HG03460 (cell line): ENCODE measurements at regions not wholly inside any gene's neighbourhood (a gene's known extent, or its start where the extent isn't known, plus 50 kb on each side); places are given as distances from the start of the nearest gene placed in this dataset.

ENCODE experiments used
- ATAC-seq: cut with Tn5 transposase; IDR thresholded peaks from one replicate; pipeline ENCODE4 v1.9.1; 2021; ENCODE audit not compliant: unreplicated experiment

DNA sequence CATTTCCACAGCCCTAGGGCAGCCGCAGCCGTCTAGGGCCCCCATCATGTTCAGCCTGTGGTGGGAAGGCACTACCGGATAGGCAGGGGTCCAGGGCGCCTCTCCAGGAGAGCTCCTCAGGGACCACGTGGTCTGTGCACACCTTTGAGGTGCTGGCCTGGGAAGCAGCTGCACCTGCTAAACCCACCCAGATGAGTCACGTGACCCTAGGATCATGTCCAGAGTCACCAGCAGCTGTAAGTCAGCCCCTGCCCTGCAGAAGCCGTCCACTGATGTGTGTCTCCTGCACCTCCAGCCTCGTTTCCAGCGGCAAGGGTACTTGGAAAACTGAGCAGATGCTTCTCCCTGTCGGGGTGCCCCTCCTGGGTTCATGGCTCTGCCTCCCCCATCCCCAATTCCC is 682.6 kb upstream of the SALL3 start:
- ATAC-seq, result no peak

GRCh38 chr18:78303519-78304191 is 676.0 kb upstream of the SALL3 start:
- ATAC-seq, result no peak

- no peak for ATAC-seq
Observed at GRCh38 chr18:78304192-78305164, 675.1 kb upstream of the SALL3 start.

- ATAC-seq, result no peak
Observed at GRCh38 chr18:78305789-78306188, 673.8 kb upstream of the SALL3 start.

DNA sequence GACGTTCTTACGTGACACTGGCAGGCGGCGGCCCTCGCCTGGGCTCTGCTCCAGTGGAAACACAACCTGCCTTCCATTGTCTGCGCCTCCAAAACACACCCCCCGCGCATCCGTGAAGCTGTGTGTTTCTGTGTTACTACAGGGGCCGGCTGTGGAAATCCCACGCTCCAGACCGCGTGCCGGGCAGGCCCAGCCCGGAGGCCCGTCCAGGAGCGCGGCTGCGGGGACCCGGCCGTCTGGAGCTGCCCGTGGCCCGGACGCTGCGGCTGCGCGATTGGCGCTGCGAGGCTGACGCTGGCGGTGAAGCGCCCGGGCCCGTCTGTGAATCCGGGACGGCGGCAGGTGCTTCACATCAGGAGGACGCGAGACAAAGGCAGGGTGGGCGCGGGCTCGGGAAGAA is 670.3 kb upstream of the SALL3 start:
- ATAC-seq, result no peak

- ATAC-seq, result no peak
Observed at GRCh38 chr18:78309924-78310323, 669.7 kb upstream of the SALL3 start.

- no peak for ATAC-seq
Observed at GRCh38 chr18:78319264-78319663, 660.4 kb upstream of the SALL3 start.

- no peak for ATAC-seq
Observed at GRCh38 chr18:78319961-78320360, 659.7 kb upstream of the SALL3 start.

DNA sequence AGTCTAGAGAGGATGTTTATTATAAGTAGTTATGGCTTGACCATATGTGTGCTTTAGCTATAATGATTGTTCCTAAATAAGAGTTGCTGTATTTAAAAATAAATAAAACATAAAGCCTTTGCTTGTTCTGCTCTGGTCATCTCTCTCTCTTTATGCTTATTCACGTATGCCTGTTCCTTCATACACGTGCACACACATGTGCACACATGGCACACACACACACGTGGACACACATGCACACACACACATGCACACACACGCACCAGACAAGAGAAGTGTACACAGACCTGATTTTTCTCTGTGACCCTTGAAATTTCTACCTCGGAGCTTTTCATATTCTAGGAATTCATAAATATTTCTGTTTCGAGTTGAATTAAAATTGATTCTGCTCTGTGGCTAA is 658.2 kb upstream of the SALL3 start:
- ATAC-seq, result no peak

- no peak for ATAC-seq
Observed at GRCh38 chr18:78323453-78324197, 656.0 kb upstream of the SALL3 start.

DNA sequence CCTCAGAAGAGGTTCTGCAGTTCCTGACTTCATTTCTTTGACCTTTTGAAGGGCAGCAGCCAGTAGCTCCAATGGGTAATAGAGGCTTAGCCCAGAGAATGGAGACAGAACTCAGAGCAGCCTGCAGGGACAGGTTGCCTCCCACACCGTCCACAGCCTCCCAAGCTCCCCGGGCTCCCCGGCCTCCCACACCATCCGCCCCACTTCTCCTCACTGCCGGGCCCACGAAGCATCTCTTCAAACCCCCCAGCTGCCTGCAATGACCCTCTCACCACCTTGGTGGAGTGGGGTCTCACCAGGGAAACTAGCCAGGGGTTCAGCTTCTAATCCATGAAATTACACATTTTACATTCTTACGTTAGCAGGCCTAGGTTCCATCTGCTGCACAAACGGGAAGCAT is 652.0 kb upstream of the SALL3 start:
- ATAC-seq, result no peak

- no peak for ATAC-seq
Observed at GRCh38 chr18:78330766-78331165, 648.9 kb upstream of the SALL3 start.

- no peak for ATAC-seq
Observed at GRCh38 chr18:78352910-78353309, 626.7 kb upstream of the SALL3 start.

- no peak for ATAC-seq
Observed at GRCh38 chr18:78362198-78362597, 617.4 kb upstream of the SALL3 start.

DNA sequence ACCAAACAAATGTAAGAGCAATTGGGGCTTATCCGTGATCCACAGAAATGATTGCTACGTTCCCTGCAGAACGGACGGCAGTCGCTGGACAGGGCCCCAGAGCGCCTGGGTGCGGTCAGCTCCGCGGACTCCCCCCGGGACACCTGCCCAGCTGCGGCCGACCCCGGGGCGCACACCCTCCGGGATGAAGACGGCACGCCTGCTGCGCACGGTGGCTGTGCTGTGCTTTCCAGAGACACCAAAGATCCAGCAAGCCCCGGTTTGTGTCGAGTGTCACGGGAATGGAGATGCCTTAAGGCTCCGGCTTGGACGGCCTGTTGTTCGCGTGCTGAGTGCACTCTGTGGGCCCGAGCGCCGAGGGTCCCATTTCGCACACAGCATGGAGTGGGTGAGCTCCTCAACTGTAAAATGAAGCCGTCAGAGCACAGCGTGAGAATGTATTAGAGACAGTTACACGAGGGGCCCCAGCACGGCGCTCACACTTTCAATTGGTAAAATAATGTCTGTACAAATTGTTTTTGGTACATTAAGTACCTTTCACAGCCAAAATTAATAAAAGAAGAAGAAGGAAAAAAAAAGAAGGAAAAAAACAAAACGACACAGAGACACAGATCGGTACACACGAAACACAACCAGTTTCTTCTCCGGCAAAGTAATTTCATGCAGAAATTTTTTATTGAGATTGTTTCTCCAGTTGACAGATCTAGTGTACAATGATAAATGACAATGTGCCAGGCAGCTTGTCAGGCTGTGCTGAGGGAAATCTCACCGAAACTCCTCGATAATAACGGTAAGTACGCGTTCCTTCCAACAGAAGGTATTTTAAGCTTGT is 615.8 kb upstream of the SALL3 start:
- no peak for ATAC-seq

- no peak for ATAC-seq
Observed at GRCh38 chr18:78364388-78364960, 615.1 kb upstream of the SALL3 start.

DNA sequence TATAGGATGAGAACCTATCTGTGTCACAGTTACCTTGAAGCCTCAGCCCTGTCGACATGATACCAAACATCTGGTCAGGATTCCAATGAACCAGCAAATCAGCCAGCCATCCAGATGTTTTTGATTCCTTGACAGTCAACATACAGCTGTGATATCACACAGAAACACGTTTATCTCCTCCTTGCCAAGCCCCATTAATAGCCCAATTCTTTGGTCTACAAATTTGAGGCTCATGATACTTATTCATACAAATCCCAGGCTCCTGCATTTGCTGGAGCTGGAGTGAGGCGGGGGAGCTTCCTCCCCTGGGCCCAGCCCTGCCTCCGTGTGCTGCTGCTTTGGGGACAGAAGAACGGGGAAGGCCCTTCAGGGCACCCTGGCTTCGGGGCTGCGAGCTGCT is 611.6 kb upstream of the SALL3 start:
- no peak for ATAC-seq

DNA sequence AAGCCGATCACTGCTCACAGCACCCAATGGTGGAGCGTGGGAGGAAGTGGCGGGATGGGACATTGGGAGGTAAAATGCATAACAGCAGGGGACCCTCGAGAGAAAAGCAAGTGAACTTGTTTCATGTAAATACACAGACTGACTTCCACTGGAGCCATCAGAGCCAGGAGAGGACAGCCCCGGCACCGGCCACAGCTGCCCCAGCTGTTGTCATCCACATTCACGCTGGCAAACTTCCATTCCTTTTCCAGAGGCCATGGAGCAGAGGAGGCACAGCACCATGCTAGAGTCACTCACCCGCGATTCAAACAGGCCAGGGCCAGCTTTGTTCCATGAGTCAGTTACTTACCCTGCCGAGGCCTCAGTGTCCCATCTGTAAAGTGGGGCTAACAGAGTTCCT is 610.9 kb upstream of the SALL3 start:
- ATAC-seq, result no peak

GRCh38 chr18:78376046-78376445 is 603.6 kb upstream of the SALL3 start:
- ATAC-seq, result no peak

GRCh38 chr18:78378403-78378802 is 601.2 kb upstream of the SALL3 start:
- ATAC-seq, result no peak
